ENCODE measurements at regions not wholly inside any gene's neighbourhood (a gene's known extent, or its start where the extent isn't known, plus 50 kb on each side); places are given as distances from the start of the nearest gene placed in this dataset.

- Histone ChIP-seq H4K20me1 (replicated peaks; ENCODE audit: insufficient read depth) (no peaks in the 10 kb centered on the region), H3K9me2 (ENCODE audit: insufficient read depth) (no peaks in the 10 kb centered on the region), H3K27ac (ENCODE audit: low read depth) (no peak overlapping the region), H3K27me3 (ENCODE audit: insufficient read depth) (no peaks in the 10 kb centered on the region), H3K79me2 (replicated peaks; ENCODE audit: insufficient read depth) (no peaks in the 10 kb centered on the region), H3K36me3 (ENCODE audit: insufficient read depth) (no peaks in the 10 kb centered on the region), H2AFZ (no peak overlapping the region), H3K4me2 (no peak overlapping the region), H3K4me1 (ENCODE audit: insufficient read depth) (no peaks in the 10 kb centered on the region), H3F3A (replicated peaks; ENCODE audit: low read depth) (no peaks in the 10 kb centered on the region), H3K4me3 (no peak overlapping the region)
- peaks cover 19% of the 10 kb centered on the region for H3K36me3 Mint-ChIP-seq (ENCODE audit: low read depth)
- no peak for ATAC-seq
- H3K9me3 Mint-ChIP-seq = no peaks in the 10 kb centered on the region
- no peak for TF ChIP-seq CTCF (conservative IDR thresholded peaks at IDR 0.05; ENCODE audit: low read depth in 2 of 2)
- TF ChIP-seq ETS1 (IDR thresholded peaks at IDR 0.05) = no peak
- TF ChIP-seq CREB1 (CRISPR knock-in tag; IDR thresholded peaks at IDR 0.05; ENCODE audit: low read depth) = no peak
- no peak for TF ChIP-seq ZNF331 (CRISPR knock-in tag; IDR thresholded peaks at IDR 0.05; ENCODE audit: low read depth)
- no peak for TF ChIP-seq NANOG (IDR thresholded peaks at IDR 0.05; ENCODE audit: borderline replicate concordance)
- no peak for TF ChIP-seq JUNB (IDR thresholded peaks at IDR 0.05; ENCODE audit: unreplicated experiment)
- TF ChIP-seq REST (IDR thresholded peaks at IDR 0.05; ENCODE audit: unreplicated experiment) = no peak
- no peak for TF ChIP-seq STAT1 (IDR thresholded peaks at IDR 0.05; ENCODE audit: unreplicated experiment)
- TF ChIP-seq POLR2AphosphoS5 (IDR thresholded peaks at IDR 0.05; ENCODE audit: low read depth) = no peak
- TF ChIP-seq ZNF462 (CRISPR knock-in tag; IDR thresholded peaks at IDR 0.05) = no peak
- TF ChIP-seq ZNF114 (CRISPR knock-in tag; IDR thresholded peaks at IDR 0.05) = no peak
- no peaks in the 10 kb centered on the region for H3K27me3 Mint-ChIP-seq (ENCODE audit: insufficient read depth, low read depth, poor library complexity)
- DNase-seq (ENCODE audit: low spot score) = no peak
- no peak overlapping the region for H3K4me3 Mint-ChIP-seq
- peaks cover 8% of the 10 kb centered on the region for H3K4me1 Mint-ChIP-seq
- H3K27ac Mint-ChIP-seq = no peak overlapping the region
Measured at GRCh38 chrX:10087391-10087790, 69.4 kb upstream of the CLCN4 start.

All from GM23338 (cell line).